Retinal pigment epithelial cell (primary cell): ENCODE measurements at regions not wholly inside any gene's neighbourhood (a gene's known extent, or its start where the extent isn't known, plus 50 kb on each side); places are given as distances from the start of the nearest gene placed in this dataset.
A peak's percentile ranks its signal among the peaks of the same experiment; 100 is the strongest.

Experiments used
- DNase-seq: peaks from one replicate; pipeline ENCODE4 v3.0.0-alpha.2; 2010; ENCODE audit warnings: low read depth
- H3K4me3 ChIP-seq: 2 replicates; pipeline ENCODE4 v1.5.1; 2011; ENCODE audit warnings: mild to moderate bottlenecking, low read length, control low read depth, moderate library complexity
- TF ChIP-seq, protein P1 (sequence below): conservative IDR thresholded peaks from 2 replicates; pipeline ENCODE4 v1.5.1; 2011; ENCODE audit warnings: low read depth, low read length, control low read depth, inconsistent platforms

DNA sequence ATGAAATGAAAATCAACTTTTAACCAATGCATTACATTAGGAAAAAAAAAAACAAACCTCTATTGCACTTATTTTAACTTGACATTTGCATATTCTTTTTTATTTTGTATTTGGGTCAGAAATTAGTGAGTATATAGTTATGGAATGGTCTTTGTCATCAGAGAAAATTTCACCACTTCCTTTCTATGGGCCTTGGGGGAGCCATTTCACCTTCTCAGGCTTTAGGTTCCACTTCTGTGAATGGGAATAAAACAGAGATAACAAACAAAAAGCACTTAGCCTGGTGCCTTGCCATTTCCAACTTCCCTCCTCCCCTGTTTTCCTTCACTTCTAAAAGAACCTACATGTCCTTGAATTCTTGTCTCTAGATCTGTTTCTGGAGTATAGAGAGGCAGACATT, 168.0 kb upstream of the STT3B start:
- no peak overlapping the region for H3K4me3 ChIP-seq
- DNase-seq, result no peak
- TF ChIP-seq, protein P1, sequence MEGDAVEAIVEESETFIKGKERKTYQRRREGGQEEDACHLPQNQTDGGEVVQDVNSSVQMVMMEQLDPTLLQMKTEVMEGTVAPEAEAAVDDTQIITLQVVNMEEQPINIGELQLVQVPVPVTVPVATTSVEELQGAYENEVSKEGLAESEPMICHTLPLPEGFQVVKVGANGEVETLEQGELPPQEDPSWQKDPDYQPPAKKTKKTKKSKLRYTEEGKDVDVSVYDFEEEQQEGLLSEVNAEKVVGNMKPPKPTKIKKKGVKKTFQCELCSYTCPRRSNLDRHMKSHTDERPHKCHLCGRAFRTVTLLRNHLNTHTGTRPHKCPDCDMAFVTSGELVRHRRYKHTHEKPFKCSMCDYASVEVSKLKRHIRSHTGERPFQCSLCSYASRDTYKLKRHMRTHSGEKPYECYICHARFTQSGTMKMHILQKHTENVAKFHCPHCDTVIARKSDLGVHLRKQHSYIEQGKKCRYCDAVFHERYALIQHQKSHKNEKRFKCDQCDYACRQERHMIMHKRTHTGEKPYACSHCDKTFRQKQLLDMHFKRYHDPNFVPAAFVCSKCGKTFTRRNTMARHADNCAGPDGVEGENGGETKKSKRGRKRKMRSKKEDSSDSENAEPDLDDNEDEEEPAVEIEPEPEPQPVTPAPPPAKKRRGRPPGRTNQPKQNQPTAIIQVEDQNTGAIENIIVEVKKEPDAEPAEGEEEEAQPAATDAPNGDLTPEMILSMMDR, result no peak

DNA sequence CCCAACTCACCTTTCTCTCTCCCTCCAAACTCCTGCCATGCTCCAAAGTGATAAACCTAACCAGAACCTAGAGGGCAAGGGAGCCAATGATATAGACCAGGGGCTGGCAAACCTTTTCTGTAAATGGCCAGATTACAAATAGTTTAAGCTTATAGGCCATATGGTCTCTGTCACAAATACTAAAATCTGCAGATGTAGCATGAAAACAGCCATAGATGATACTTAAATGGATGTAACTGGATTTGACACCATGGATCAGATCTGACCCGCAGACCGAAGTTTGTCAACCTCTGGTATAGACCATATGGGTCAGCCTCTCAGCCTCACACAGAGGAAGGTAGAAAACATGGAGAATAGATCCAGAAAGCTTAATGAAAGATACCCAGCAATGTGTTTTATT, 165.2 kb upstream of the STT3B start:
- no peak for DNase-seq
- no peak overlapping the region for H3K4me3 ChIP-seq
- TF ChIP-seq, protein P1, result no peak

DNA sequence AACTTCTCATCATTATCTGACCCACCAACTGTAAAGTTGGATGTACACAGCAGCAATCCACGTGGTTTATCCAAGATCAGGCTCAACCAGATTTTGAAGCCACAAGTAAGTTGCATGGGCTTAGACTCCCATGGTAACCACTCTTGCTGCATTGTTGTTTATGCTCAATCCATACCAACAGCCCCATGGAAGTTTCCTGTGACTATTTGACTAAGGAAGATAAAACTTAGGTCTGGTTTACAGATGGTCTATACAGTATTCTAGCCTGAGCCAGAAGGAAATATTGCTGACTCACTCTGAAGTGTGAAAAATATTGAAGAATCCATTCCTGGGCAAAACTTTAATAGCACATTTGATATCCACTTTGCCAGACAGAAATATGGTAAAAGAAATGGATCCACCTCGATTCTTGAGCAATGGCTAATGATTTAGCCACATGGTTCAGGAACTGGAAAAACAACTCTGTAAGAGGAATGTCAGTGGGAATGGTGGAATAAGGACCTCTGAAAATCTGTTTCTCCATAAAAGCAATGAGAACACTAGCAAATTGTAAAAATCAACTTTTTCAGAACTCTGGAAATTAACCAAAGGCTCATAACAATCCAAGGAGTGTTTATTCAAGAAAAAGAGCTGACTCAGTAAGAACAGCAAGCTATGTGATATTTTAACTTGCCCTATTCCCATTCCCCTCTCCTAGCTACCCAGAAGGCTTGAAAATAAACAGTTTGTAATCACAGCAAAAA, 162.9 kb upstream of the STT3B start:
- DNase-seq, result no peak
- H3K4me3 ChIP-seq, result no peak overlapping the region
- TF ChIP-seq, protein P1, result no peak

DNA sequence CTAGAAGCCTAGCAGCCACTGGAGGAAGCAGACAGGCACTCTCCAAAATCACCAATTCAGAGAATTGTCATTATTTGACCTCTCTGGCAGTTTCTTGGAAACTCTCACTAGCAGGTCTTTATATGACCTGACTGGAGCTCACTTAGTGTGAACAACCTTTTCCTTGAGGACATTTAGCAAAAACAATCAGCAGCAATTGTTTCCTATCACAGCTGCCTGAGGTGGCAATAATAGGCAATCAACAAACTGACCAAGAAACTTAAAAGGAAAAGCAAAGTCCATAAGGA, 162.4 kb upstream of the STT3B start:
- TF ChIP-seq, protein P1, result no peak
- DNase-seq, result no peak

DNA sequence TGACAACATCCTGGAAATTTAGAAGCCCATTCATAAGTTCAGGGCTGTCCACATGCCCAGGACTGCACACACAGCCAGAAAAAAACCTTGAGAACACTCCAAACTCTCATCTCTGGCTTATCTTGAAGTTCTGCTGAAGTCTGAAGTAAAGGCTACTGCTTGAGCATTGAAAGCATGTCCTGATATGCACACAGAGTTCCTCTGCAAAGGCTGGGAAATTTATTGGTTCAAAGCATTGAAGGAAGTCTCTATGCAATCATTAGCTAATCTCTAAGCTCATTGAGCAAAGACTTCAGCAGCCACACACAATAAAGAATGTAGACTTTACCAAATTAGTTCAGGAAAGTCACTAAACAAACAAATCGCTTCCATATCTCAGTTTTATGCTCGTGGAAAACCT, 162.0 kb upstream of the STT3B start:
- no peak overlapping the region for H3K4me3 ChIP-seq
- TF ChIP-seq, protein P1, result no peak

More for the DNA sequence above, 162.4 kb upstream of the STT3B start:
- H3K4me3 ChIP-seq, result no peak overlapping the region

DNA sequence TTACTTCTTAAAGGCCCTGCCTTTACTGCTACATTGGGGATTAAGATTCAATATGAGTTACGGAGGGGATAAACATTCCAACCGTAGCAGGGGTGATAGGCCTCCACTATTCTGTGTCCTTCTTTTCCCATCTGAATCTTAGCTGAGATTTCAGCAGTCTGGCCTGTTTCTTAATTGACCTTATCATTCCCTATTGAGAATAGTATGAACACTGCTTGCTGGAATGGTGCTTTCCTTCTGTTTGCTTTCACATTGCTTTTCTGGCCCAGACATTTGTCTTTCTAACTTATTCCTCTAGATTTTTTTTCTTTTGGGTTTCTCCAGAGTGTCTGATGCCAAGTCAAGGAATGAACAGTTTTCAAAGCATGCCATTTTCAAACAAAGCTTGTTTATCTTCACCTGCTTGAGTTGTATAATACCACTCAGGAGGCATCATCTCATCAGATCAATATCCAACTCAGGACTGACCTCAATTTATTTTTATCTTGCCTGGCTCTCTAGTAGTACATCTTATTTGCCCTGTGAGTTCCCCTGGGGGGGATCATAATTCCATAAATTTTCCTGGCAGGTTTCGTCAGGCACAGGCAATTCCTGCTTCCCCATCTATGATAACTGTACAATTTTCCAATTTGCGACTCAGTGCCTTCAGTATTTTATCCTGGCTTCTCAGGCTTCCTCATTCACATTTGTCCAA, 161.1 kb upstream of the STT3B start:
- TF ChIP-seq, protein P1, result no peak
- no peak overlapping the region for H3K4me3 ChIP-seq
- peak; percentile 72 for DNase-seq

More for the DNA sequence above, 162.0 kb upstream of the STT3B start:
- DNase-seq, result no peak

DNA sequence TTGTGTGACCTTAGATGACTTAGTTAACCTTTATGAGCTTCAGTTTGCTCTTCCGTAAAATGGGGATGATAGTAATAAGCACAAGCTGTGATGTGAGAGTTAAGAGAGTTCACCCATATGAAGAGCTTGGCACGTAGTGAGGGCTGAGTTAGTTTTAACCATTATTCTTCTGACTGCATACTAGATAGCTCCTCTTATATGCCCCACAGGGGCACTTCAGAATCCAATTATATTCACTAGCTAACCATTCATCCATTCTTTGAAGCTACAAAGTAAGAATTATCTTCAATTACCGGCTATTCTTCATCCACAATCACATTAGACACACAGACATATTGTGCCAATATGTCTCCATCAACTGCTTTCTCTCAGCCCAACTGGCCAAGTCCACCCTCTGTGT, 159.0 kb upstream of the STT3B start:
- TF ChIP-seq, protein P1, result no peak
- DNase-seq, result no peak
- no peak overlapping the region for H3K4me3 ChIP-seq
